ENCODE measurements at regions not wholly inside any gene's neighbourhood (a gene's known extent, or its start where the extent isn't known, plus 50 kb on each side); places are given as distances from the start of the nearest gene placed in this dataset.

GRCh38 chr2:128784626-128785306 is 466.1 kb upstream of the HS6ST1 start:
- Histone ChIP-seq H3K27me3 (no peaks in the 10 kb centered on the region), H3K9me3 (no peaks in the 10 kb centered on the region), H3K36me3 (no peaks in the 10 kb centered on the region), H3K27ac (no peak overlapping the region), H3K4me3 (no peak overlapping the region), H3K4me1 (no peaks in the 10 kb centered on the region)
- WGBS (ENCODE audit: insufficient coverage, low coverage, low lambda C conversion rate, missing lambda C conversion rate): 63% methylated on average over 11 of the region's 18 CpGs
- DNase-seq (no peak), ATAC-seq (no peak)
- no peak for TF ChIP-seq POLR2A (IDR thresholded peaks at IDR 0.05)
- TF ChIP-seq, protein P1, sequence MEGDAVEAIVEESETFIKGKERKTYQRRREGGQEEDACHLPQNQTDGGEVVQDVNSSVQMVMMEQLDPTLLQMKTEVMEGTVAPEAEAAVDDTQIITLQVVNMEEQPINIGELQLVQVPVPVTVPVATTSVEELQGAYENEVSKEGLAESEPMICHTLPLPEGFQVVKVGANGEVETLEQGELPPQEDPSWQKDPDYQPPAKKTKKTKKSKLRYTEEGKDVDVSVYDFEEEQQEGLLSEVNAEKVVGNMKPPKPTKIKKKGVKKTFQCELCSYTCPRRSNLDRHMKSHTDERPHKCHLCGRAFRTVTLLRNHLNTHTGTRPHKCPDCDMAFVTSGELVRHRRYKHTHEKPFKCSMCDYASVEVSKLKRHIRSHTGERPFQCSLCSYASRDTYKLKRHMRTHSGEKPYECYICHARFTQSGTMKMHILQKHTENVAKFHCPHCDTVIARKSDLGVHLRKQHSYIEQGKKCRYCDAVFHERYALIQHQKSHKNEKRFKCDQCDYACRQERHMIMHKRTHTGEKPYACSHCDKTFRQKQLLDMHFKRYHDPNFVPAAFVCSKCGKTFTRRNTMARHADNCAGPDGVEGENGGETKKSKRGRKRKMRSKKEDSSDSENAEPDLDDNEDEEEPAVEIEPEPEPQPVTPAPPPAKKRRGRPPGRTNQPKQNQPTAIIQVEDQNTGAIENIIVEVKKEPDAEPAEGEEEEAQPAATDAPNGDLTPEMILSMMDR (IDR thresholded peaks at IDR 0.05): no peak
- intact Hi-C loops (cut with DNase I): no loop called here

DNA sequence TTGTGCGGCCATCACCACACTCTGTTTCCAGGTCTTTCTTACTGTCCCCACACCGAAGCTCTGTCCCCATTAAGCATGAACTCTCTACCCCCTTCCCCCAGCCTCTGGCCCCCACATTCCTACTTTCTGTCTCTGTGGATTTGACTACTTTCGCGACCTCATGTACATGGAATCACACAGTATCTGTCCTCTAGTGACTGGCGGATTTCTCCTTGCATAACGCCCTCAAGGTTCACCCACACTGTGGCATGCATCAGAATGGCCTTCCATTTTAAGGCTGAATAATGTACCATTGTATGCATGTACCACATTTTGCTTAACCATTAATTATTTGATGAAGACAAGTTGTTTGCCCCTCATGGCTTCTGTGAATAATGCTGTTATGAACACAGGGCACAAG is 467.6 kb upstream of the HS6ST1 start:
- no peaks in the 10 kb centered on the region for H3K9me3 ChIP-seq
- intact Hi-C loops (cut with DNase I): no loop called here
- DNase-seq (no peak), ATAC-seq (no peak)
- H3K4me1 ChIP-seq: no peaks in the 10 kb centered on the region
- TF ChIP-seq, protein P1 (IDR thresholded peaks at IDR 0.05): no peak
- TF ChIP-seq POLR2A (IDR thresholded peaks at IDR 0.05): no peak
- no peak overlapping the region for H3K4me3 ChIP-seq
- no peaks in the 10 kb centered on the region for H3K27me3 ChIP-seq
- H3K27ac ChIP-seq: no peak overlapping the region
- WGBS (ENCODE audit: insufficient coverage, low coverage, low lambda C conversion rate, missing lambda C conversion rate): 80% methylated on average over 6 of the region's 6 CpGs
- no peaks in the 10 kb centered on the region for H3K36me3 ChIP-seq

- intact Hi-C loops (cut with DNase I): no loop called here
- Histone ChIP-seq H3K4me1 (no peaks in the 10 kb centered on the region), H3K9me3 (no peaks in the 10 kb centered on the region), H3K27me3 (no peaks in the 10 kb centered on the region), H3K4me3 (no peak overlapping the region), H3K36me3 (no peaks in the 10 kb centered on the region), H3K27ac (no peak overlapping the region)
- TF ChIP-seq, protein P1 (IDR thresholded peaks at IDR 0.05): no peak
- TF ChIP-seq POLR2A (IDR thresholded peaks at IDR 0.05): no peak
- WGBS (ENCODE audit: insufficient coverage, low coverage, low lambda C conversion rate, missing lambda C conversion rate): 28% methylated on average over 2 of the region's 9 CpGs
- DNase-seq (no peak), ATAC-seq (peak in 1 of 4 donors; percentile 16)
Measured at GRCh38 chr2:128786741-128787478, 468.2 kb upstream of the HS6ST1 start.

DNA sequence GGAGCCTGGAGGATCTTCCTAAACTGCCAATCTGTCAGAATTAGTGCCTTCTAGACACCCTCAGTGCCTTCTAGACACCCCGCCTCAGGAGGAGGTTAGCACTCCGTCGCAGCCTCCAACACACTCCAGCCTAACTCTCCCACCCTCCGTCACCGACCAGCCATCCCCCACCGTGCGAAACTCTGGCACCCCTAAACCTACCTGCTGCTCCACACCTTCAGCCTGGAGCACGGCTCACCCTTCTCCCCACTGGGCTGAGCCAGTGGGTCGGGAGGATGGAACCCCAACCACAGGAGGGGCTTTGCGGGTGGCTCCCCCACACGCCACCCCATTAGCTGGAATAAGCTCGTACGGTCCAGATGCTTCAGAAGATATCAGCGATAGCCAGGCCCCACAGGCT is 468.9 kb upstream of the HS6ST1 start:
- ATAC-seq: no peak
- H3K27me3 ChIP-seq: no peaks in the 10 kb centered on the region
- no peak overlapping the region for H3K4me3 ChIP-seq
- no peak for DNase-seq
- no peaks in the 10 kb centered on the region for H3K4me1 ChIP-seq
- intact Hi-C loops (cut with DNase I): no loop called here
- H3K27ac ChIP-seq: no peak overlapping the region
- no peaks in the 10 kb centered on the region for H3K9me3 ChIP-seq
- WGBS (ENCODE audit: insufficient coverage, low coverage, low lambda C conversion rate, missing lambda C conversion rate): 67% methylated on average over 10 of the region's 14 CpGs
- H3K36me3 ChIP-seq: no peaks in the 10 kb centered on the region
- TF ChIP-seq, protein P1 (IDR thresholded peaks at IDR 0.05): no peak
- no peak for TF ChIP-seq POLR2A (IDR thresholded peaks at IDR 0.05)

Measured in right lobe of liver (tissue), 6 donors.